Transverse colon (tissue), 3 donors: ENCODE measurements at regions not wholly inside any gene's neighbourhood (a gene's known extent, or its start where the extent isn't known, plus 50 kb on each side); places are given as distances from the start of the nearest gene placed in this dataset.

ENCODE experiments used
- EP300 ChIP-seq: sonication (generic); formaldehyde crosslinking; IDR thresholded peaks from one replicate; pipeline ENCODE4 v1.6.1; 2017; ENCODE audit warnings: antibody characterized with exemption, low read depth
- POLR2A ChIP-seq: fragments of 450-650 bp; IDR thresholded peaks from one replicate; pipeline ENCODE4 v1.6.1; 2016; ENCODE audit warnings: antibody characterized with exemption, mild to moderate bottlenecking, moderate library complexity
- TF ChIP-seq, protein P1 (sequence below), 5 experiments: fragments of 200-600 bp in 3 of 5; fragments of 450-650 bp in 2 of 5; sonication (generic) in 3 of 5; IDR thresholded peaks; 1 replicate in 2 of 5; 2 replicates in 3 of 5; pipeline ENCODE4 v1.5.1; 2016 to 2017; ENCODE audit warnings: antibody characterized with exemption in 5 of 5, inconsistent platforms in 3 of 5, mild to moderate bottlenecking in 2 of 5, moderate library complexity in 1 of 5

- TF ChIP-seq, protein P1, sequence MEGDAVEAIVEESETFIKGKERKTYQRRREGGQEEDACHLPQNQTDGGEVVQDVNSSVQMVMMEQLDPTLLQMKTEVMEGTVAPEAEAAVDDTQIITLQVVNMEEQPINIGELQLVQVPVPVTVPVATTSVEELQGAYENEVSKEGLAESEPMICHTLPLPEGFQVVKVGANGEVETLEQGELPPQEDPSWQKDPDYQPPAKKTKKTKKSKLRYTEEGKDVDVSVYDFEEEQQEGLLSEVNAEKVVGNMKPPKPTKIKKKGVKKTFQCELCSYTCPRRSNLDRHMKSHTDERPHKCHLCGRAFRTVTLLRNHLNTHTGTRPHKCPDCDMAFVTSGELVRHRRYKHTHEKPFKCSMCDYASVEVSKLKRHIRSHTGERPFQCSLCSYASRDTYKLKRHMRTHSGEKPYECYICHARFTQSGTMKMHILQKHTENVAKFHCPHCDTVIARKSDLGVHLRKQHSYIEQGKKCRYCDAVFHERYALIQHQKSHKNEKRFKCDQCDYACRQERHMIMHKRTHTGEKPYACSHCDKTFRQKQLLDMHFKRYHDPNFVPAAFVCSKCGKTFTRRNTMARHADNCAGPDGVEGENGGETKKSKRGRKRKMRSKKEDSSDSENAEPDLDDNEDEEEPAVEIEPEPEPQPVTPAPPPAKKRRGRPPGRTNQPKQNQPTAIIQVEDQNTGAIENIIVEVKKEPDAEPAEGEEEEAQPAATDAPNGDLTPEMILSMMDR (IDR thresholded peaks at IDR 0.05), result no peak
- TF ChIP-seq POLR2A (no peak), EP300 (no peak)
Observed at GRCh38 chr12:89134213-89134770, 218.0 kb downstream of the DUSP6 start.
